B cell (primary cell): ENCODE measurements at regions not wholly inside any gene's neighbourhood (a gene's known extent, or its start where the extent isn't known, plus 50 kb on each side); places are given as distances from the start of the nearest gene placed in this dataset.

Experiments used
- CTCF ChIP-seq: fragments of 200-600 bp; IDR thresholded peaks from one replicate; pipeline ENCODE4 v1.8.0; 2022; ENCODE audit warnings: antibody characterized with exemption, mild to moderate bottlenecking
- EZH2 ChIP-seq: IDR thresholded peaks from 2 replicates; pipeline ENCODE4 v1.6.1; 2012; ENCODE audit warnings: borderline replicate concordance, low read depth, mild to moderate bottlenecking, moderate library complexity, low read length; ENCODE audit not compliant: insufficient read depth, poor library complexity, severe bottlenecking

DNA sequence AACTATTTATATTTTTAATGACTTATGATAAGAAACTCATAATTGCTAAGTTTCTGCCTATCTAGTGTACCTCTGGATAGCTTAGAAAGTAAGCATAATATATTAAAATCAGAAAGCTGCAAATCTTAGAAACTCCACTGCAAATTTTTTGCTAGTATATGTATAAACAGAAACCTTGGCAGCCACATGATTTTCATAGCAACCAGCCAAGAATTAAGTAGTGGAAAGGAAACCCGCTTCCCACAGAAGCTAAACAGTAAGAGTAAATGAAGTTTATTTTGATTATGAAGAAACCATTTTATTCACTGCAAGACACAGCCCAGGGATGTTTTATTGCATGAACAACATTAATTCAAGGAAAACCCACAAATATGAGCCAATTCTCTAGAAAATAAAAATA, 872.5 kb upstream of the ADGRL3 start:
- no peak for TF ChIP-seq CTCF
- TF ChIP-seq EZH2, result no peak
